AML-193 (cell line): ENCODE measurements at regions not wholly inside any gene's neighbourhood (a gene's known extent, or its start where the extent isn't known, plus 50 kb on each side); places are given as distances from the start of the nearest gene placed in this dataset.
"Not testable (repeated sequence)": the region's sequence is repeated elsewhere in the genome, so short reads cannot be mapped to it uniquely, and the experiment has no call there.

Experiments used
- DNase-seq, 2 experiments: peaks; one replicate each; lab custom pipeline; 2025; lab: John Stamatoyannopoulos, UW

DNA sequence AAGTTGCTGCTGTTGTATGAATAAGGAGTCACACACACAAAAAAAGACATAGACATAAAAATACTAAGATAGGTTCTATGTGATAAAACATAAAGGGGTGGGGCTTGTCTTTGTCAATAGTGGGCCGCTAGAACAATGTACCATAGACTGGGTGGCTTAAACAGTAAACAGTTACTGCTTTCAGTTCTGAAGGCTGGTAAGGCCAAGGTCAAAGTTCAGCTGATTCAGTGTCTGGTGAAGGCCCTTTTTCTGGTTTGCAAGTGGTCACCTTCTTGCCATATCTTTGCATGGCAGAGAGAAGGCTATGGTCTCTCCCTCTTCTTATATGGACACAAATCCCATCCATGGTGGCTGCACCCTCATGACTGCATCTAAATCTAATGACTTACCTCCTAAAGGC is 1980.7 kb downstream of the PCDH7 start:
- DNase-seq, result no peak

DNA sequence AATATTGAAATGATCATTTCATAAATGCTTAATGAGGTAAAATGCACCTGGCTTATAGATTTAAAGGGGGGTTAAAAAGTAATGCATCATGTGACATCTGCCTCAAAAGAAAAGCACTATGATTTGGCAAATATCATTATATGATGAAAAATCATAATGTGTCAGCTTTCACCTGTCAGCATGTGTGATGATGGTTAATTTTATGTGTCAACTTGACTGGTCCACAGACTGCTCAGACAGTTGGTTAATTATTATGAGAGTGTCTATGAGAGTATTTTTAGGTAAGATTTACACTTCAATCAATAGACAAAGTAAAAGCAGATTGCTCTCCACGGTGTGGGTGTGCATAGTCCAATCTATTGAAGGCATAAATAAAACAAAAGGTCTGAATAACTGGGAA is 1986.7 kb downstream of the PCDH7 start:
- no peak for DNase-seq

DNA sequence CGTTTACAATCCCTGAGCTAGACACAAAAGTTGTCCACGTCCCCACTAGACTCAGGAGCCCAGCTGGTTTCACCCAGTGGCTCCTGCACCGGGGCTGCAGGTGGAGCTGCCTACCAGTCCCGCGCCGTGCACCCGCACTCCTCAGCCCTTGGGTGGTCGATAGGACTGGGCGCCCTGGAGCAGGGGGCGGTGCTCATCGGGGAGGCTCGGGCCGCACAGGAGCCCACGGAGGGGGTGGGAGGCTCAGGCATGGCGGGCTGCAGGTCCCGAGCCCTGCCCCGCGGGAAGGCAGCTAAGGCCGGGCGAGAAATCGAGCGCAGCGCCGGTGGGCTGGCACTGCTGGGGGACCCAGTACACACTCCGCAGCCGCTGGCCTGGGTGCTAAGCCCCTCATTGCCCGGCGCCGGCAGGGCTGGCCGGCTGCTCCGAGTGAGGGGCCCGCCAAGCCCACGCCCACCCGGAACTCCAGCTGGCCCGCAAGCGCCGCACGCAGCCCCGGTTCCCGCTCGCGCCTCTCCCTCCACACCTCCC is 1996.0 kb downstream of the PCDH7 start:
- not testable (repeated sequence) for DNase-seq

DNA sequence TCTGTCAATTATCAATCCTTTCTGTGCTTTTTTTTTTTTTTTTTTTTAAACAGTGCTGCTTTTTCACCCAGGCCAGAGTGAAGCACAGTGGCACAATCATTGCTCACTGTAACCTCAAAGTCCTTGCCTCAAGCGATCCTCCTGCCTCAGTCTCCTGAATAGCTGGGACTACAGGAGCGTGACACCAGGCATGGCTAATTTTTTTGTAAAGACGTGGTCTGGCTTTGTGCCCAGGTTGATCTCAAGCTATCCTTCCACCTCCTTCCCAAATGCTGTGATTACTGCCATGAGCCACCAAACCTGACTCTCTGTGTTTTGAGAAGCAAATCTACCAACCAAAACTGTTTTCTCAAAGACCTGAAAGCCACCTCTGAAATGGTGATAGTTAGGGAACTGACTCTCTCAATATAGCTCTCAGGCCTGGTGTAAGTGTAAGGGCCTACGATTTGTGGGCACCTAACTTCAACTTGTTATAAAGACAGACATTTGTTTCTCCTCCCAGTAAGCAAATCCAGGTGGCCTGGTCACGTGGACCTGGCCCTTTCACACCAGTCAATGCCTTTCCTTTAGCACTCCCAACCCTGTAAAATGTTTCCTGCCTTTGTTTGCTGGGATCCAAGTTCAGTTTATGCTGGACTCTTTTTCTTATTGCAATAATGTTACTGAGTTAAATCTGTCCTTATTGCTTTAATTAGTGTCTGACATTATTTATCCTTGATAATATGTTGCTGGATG is 2015.9 kb downstream of the PCDH7 start:
- no peak for DNase-seq

DNA sequence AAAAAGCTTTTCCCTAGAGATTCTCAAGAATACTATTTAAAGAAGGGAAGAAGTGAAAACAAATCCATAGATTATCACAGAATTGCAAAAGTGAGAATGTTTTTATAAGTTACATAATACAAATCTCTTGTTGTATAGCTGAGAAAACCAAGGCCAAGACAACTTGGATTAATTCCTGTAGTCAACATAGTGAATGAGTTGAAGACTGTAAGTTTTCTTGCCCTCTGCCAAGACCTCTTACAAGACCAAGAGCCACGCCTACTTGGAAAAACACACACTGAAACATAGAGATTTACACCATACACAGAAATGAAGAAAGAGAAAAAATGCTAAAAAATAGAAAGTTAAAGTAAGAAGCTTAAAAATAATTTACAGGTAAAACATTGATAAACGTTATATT is 2024.0 kb downstream of the PCDH7 start:
- DNase-seq, result no peak

DNA sequence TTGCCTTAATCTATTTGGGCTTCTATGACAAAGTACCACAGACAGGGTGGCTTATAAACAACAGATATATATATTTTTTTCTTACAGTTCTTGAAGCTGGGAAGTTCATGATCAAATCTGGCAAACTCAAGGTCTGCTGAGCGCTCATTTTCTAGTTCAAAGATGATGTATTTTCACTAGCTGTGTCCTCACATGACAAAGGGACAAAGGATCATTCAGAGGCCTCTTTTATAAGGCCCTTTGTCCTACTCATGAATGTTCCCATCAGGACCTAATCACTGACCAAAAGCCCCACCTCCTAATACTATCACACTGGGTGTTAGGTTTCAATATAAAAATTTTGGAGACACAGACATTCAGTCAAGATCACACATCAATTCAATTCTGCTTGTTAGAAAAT is 2025.2 kb downstream of the PCDH7 start:
- no peak for DNase-seq

DNA sequence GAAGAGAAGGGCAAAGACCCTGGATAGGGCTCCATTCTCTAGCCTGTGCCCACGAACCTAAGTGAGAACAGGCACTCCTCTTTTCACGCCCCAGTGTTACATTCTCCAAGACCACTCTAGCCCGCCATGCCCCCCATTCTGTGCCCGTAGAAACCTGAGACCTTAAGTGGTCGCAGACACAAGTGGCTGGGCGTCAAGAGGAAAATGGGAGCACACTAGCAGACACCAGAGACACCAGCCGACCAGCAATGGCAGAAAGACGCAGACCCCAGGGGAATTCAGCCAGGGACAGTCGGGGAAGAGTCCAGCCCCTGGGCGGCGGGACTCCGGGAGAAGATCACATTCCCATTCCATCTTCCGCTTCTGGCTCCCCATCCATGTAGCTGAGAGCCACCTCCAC is 2027.9 kb downstream of the PCDH7 start:
- DNase-seq, result no peak

DNA sequence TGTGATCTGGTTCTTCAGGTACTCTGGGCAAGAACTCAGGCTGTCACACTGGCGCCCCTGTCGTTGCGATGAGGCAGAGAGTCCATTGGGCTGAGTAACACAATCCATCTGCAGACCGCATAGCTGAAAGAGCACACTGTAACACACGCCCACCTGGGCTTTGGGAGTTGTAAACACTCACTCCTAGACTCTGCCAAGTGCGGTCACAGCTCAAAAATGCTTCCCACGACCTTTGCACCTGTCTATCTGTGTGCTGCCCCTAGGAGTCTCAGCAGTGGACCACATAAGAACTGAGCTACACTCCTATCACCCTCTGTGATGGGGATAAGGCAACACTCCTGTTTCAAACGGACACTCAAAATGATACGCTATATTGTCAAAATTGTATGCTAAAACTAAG is 2028.3 kb downstream of the PCDH7 start:
- no peak for DNase-seq

DNA sequence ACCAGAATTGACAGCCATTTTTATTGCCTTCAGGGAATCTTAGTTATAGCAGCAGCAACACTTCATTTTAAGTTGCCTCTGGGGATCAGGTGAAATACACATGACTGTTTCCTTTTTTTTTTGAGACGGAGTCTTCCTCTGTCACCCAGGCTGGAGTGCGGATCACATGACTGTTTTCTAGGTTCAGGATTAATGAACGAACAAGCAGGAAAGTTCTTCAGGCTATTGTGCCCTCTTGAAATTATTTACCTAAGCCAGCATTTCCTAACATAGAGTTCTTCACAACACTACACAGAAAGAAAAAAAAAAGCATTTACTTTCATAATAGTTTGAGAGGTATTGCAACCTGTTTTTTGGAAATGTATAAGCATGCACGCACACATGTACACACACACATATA is 2032.8 kb downstream of the PCDH7 start:
- DNase-seq, result no peak

DNA sequence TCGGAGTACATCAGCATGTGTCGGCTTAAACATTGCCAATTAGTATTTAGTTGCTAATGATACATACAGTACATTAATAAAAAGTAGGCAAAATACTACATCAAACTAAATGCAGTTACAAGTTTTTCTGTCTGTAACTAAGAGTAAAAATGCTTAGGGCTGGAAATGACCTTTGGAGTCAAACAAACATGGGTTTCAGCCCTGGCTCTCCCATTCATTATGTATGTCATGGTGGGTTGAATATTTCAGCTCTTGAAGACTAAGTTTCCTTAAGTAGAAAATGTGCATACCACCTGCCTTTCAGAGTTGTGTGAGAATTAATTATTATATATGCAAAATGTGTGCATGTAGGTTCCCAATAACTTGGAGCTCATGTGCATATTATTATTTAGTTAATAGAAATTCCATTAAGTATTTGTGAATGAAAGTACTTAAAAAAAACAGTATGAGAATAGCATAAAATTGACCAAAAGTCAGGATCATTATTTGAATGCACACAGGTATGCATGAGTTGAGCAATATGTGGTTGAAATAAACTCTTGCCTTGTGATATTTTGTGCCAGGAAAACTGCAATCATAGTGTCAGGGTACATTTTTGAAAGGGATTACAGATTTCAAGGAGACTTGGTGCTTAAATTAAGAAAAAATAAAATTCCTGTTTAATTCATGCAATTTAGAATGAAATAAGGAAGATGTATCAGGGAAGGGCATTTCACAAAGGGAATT is 2048.7 kb downstream of the PCDH7 start:
- DNase-seq, result no peak

DNA sequence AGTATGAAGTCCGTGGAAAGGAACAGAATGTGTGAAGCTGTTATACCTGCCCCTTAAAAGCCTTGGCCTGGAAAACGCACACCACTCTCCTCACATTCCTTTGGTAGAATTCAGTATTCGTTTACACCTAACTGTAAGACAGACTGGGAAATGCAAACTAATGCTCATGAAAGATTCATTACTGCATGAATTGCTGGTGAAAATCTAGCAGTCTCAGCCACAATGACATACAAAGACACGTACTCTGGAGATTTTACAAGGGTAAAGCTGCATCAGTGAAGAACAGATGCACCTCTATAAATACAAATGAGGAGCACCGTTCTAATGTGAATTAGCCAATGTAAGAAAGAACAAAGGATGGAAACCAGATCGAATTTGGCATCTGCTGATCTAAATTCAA is 2051.3 kb downstream of the PCDH7 start:
- DNase-seq, result no peak

DNA sequence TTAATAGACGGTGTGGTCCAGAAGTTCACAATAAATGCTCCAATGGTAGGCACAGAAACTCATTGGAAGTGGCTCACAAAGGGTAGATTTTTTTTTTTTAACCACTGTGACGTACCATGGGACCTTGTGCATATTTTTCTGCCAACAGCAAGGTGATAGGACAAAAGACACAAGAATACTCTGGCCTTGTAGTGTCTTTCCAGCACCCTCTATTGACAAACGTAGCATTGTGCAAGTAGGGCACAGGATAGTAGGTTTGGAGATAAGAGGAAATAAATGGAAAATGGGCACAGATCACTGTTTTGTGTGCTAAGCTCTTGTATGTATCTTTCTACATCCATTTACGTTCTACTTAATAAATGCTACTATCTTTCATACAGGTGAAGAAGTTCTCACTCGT is 2054.9 kb downstream of the PCDH7 start:
- DNase-seq, result peak; percentile 20 to 27

DNA sequence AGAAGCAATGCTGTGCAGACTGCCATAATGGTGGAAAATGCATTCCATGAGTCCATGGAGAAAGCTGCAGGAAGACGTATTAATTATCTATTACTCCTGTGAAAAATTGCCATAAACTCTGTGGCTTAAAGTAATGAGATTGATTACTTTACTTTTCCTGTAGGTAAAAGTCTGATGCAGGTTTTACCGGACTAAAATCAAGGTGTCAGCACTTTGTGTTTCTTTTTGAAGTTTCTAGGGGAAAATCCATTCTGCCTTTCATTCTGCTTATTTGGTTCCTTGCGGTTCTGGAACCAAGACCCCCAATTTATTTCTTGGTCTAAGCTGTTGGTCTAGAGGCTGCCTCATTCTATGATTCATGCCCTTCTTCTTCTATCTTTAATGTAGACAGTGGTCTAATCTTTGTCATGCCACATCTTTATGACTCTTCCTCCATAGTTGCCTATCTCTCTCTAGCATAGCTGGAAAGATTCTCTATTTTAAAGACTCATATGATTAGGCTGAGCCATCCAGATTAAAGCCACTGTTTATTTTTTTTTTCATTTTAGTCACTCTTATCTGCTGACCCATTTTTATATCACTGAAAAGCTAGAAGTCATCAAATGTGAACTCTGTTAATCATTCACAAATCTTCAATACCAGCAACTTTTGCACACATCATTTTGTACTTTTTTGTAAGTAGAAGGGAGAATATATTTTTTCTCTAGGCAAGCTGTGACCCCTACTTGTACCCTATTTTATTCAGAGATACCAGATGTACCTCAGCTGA is 2056.4 kb downstream of the PCDH7 start:
- no peak for DNase-seq

DNA sequence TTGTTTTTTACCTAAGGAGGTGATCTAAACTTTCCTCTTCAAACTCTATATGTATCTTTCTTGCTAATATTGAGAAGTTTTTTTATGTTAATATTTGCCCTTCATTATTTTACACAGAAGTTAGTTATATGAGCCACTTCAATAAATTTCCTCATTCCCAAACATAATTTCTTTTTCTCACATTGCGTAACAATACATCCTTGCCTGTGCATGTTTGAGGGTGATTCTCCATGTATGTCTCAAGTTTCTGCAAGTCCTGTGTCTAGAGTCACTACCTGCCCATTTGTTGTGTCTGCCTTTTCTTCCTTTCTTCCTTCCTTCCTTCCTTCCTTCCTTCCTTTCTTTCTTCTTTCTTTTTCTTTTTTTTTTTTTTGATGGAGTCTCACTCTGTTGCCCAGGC is 2057.9 kb downstream of the PCDH7 start:
- DNase-seq, result no peak

DNA sequence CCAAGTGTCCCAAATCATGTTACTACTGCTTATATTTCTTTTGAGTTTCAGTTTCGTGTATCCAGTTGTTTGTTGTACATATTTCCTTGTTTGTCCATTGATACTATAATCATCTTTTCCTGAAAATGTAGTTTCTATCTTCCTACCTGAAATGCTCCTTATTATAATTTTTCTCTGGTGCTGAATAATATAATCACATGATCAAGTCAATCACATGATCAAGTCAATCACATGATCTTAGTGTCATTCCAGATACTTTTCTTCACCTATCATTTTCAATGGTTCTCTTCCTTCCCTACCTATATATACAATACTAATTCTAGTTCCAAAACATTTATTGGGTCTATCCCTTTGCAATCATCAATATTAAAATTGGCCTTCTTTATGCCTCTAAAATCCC is 2058.8 kb downstream of the PCDH7 start:
- DNase-seq, result no peak

DNA sequence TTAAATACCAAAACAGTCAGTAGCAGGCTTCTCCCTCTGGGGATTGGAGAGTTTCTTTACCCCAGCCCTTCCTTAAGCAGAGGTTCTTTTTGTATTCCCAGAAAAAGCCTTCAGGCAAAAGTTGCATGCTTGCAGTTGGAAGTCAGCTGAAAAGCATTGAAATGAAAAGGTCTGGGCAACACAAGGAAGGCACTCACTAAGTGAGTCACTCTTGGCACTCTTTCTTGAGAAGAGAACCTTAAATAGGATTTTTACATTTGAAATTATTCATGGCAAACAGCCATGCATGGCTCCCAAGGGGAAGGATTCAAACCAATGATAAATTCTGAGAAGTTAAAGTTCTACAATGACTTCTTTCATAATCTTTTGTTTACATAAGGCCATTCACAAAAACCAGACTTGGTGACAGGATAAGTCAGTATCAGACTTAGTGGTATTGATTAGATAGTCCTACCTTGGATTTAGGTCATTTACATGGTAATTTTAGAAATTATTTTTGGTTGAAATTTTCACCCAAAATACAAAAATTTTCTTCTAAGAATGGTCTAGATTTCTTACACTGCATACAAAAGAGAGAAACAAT is 2068.9 kb downstream of the PCDH7 start:
- no peak for DNase-seq

DNA sequence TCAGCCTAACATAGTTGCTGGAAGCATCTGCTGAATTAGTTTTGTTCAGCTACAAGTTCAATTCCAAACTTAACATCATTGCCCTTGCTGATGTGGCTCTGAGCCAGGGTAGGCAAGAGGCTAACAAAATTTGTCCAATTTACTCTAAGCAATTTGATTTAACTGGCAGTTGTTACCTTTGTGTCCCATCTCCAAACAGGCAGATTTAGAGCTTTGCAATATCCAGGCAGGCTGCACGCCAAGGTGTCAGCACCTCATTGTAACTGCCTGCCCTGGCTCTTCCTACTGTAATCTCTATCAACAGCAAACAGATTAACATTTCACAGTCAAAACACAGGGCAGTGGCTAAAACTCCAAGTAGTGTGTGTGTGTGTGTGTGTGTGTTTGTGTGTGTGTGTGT is 2070.6 kb downstream of the PCDH7 start:
- DNase-seq, result no peak

DNA sequence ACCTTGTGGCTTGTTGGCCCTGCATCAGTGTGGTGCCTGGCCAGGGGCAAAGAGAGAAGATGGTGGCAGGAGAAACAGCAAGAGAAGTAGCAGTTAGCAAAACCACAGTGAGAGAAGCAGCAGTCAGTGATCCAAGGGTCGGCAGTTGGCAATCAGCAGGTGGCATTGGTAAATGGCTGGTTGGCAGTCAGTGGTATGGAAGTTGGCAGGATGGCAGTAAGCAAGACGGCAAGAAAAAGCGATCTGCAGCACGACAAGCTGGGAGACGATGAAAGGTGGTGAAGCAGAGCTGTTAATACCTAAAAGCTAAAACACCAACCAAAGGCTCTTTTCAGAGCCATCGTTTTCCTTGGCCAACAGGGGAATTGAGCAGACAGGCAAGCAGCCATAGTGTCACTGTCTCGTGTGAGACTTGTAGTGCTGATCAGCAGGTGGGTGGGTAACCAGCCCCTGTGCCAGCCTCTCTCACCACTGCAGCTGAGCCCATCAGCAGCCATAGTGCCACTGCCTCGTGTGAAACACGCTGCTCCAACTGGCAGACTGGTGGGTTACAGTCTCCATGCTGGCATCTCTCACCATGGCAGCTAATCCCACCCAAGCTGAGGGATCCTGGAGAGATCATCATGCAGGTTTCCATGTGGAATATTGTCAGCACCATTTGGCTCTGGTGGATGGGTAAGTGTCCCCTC is 2078.4 kb downstream of the PCDH7 start:
- DNase-seq, result no peak

DNA sequence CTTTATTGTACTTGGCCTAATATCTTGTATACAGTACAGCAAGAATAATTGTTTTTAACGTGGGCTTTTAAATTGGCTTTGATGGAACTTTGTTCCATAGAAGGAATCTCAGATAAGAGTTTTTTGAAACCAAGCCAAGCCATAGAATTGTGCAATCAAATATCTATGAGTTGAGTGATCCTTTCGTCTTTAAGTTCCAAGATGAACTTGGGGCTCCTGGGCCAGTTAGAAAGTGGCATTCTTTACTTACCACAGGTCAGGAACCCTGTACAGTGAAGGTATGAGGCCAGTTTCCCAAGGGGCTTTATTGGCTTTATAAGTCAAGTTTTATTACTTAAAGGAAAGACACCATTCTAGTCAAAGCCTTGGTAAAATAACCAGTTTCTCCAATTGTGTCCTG is 2104.2 kb downstream of the PCDH7 start:
- no peak for DNase-seq

DNA sequence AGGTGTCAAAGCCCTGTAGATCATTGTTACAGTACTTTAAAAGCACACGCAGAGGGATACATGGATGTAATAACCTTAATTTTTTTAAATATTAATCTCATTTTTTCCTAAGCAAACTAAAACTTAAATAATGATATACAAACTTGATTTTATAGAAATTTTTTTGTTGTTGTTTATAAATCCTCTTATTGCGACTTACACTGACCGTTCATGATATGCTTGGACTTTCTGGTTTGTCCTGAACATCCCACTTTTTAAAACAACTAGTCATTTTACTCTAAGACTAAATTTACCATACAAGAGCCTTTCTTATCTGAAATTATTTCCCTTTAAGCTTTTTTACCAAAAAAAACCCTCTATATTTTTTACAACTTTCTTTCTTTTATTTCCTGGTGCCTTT is 2106.0 kb downstream of the PCDH7 start:
- DNase-seq, result no peak

DNA sequence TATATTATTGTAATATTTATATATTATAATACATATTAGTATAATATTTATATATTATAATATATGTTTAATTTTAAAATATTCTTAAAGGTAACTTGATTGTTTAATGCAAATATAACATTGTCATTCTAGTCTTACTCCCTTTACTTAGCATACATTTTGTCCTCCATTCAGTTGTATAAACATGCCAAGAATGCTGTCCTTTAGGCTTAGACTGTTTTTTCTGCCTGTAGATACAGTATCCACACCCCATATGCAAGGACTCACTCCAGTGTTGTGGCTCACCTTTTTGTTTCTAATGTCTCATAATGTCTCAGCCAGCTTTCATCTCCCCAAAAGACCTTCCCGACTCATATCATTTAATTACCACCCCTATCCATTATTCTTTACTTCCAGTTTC is 2110.0 kb downstream of the PCDH7 start:
- no peak for DNase-seq

DNA sequence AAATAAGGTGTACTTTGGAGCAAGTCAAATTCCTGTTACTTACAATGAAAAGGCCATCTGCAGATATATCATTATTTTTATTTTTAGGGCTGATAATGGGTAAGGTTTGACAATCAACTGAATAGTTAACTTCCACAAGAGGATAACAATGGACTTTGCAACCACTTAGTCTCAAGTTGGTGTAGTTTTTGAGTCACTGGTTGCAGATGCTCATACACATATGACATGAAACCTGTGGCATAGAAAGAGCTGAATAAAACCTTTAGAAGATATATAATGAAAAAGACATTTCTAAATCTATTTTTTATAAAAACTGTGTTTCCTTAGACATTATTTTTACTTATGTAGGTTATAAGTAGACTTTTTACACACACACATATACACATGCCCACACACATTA is 2110.9 kb downstream of the PCDH7 start:
- no peak for DNase-seq
